ENCODE measurements at regions not wholly inside any gene's neighbourhood (a gene's known extent, or its start where the extent isn't known, plus 50 kb on each side); places are given as distances from the start of the nearest gene placed in this dataset.

DNA sequence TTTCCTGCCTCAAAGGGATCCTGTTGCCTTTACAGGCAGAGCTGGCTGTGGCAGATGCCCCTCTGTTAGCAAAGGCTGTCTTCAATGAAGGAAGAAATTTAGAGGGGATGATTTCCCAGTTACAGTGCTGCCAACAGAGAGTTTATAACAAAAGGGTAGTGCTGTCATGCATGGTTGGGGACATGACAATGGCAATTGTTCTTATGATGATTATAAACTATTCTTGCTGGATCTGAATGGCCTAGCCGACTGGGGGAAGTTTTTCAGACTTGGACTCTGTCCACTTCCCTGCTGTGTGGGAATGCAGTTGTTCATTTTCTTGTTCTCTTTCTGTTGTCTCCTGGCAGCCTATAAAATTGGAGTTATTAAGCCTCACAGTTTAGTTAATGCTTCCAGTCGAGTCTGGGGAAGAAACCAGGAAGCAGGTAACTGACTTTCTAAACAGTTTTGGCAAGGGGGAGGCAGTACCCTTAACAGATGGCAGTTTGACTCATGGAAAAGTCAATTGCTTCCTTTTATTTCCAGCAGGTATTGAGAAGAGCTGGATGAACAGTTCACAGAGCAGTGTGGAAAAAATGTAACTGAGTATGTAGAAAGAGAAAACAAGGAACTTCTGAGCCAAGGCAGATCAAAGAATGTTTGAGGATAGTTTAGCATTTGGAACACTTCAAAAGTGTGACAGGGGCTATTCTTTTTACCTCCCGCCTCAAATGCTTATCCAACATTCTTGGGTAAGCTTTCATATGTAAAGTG is 582.6 kb downstream of the RAPGEF2 start:
- TF ChIP-seq, protein P1, sequence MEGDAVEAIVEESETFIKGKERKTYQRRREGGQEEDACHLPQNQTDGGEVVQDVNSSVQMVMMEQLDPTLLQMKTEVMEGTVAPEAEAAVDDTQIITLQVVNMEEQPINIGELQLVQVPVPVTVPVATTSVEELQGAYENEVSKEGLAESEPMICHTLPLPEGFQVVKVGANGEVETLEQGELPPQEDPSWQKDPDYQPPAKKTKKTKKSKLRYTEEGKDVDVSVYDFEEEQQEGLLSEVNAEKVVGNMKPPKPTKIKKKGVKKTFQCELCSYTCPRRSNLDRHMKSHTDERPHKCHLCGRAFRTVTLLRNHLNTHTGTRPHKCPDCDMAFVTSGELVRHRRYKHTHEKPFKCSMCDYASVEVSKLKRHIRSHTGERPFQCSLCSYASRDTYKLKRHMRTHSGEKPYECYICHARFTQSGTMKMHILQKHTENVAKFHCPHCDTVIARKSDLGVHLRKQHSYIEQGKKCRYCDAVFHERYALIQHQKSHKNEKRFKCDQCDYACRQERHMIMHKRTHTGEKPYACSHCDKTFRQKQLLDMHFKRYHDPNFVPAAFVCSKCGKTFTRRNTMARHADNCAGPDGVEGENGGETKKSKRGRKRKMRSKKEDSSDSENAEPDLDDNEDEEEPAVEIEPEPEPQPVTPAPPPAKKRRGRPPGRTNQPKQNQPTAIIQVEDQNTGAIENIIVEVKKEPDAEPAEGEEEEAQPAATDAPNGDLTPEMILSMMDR (IDR thresholded peaks at IDR 0.05; ENCODE audit: control extremely low read depth, extremely low read depth, low read depth, missing control alignments): no peak
- CTCF ChIA-PET: no interaction called here
- no peak for DNase-seq (ENCODE audit: extremely low spot score)
- POLR2A ChIA-PET: no interaction called here

DNA sequence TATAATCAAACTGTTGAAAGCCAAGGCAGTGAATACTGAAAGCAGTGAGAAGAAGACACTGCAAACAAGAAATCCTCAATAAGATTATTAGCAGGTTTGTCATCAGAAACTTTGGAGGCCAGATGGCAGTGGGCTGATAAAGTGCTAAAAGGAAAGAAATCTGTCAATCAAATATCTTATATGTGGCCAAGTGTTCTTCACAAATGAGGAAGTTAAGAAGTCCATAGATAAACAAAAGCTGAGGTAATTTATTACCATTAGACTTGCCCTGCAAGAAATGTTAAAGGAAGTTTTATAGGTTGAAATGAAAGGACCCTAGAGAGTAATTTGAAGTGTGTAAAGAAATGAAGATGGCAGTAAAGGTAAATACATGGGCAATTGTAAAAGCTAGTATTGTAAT is 586.6 kb downstream of the RAPGEF2 start:
- no peak for DNase-seq (ENCODE audit: extremely low spot score)
- TF ChIP-seq, protein P1 (IDR thresholded peaks at IDR 0.05; ENCODE audit: control extremely low read depth, extremely low read depth, low read depth, missing control alignments): no peak
- POLR2A ChIA-PET: no interaction called here
- CTCF ChIA-PET: interaction anchor here (2.1 kb wide), 1 partner anchor 8 kb away, joined by 6 read pairs; no protein-coding TSS in a partner anchor

DNA sequence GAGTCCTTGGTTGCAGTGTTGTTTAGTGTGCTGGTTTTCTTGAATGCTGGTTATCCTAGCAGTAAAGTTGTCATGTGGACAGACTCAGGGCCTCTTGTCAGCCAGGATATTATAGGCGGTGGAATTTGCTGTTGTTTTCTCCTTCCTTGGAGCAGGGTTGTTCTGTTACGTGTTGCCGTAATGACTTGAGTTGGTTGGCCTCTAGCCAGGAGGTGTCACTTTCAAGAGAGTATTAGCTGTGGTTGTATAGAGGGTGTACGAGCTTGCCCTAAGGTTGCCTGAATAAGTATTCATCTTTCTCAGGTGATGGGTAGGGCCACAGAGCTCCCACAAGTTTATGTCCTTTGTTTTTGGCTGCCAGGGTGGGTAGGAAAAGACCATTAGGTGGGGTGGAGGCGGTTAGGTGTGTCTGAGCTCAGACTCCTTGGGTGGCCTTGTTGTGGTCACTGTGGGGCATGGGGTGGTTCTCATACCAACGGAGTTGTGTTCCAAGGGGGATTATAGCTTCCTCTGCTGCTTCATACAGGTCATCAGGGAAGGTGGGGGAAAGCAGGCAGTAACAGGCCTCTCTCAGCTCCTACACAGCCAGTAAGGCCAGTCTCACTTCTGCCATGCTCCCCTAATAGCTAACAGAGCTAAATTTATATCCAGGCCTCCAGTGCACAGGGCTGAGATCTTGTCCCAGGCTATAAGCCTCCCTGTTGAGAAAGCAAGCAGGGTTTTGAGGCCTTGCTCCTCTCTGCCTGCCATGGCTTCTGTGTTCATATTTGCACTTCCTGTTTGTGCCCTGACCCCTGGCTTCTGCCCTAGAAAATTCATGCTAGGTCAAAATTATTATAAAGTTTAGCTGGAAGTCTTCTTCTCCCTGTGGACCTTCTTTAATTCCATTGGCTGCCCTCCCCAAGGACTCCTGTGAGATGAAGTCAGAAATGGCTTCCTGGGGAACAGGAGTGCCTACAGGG is 594.7 kb downstream of the RAPGEF2 start:
- CTCF ChIA-PET: interaction anchor here (1.0 to 1.6 kb wide), 2 partner anchors 9 to 19 kb away, joined by 3 to 6 read pairs; no protein-coding TSS in a partner anchor
- TF ChIP-seq, protein P1 (IDR thresholded peaks at IDR 0.05; ENCODE audit: control extremely low read depth, extremely low read depth, low read depth, missing control alignments): no peak
- DNase-seq (ENCODE audit: extremely low spot score): no peak
- POLR2A ChIA-PET: no interaction called here

DNA sequence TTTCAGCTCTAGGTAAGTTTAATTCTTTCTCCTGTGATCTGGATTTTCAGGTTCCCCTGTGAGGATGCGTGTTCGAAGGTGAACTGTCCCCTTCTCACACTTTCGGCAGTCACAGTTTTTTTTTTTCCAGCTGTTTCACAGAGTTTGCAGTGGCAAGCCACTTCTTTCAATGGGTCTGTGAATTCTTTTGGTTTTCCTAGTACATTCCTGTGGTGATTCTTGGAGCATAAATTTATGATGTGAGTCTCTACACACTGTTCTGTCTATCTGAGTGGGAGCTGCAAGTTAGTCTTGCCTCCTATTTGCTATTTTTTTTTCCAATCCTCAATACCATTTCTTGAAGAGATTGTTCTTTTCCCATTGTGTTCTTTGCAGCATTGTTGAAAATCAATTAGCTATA is 595.5 kb downstream of the RAPGEF2 start:
- TF ChIP-seq, protein P1 (IDR thresholded peaks at IDR 0.05; ENCODE audit: control extremely low read depth, extremely low read depth, low read depth, missing control alignments): no peak
- ChIA-PET POLR2A (no interaction called here), CTCF (no interaction called here)
- DNase-seq (ENCODE audit: extremely low spot score): no peak

DNA sequence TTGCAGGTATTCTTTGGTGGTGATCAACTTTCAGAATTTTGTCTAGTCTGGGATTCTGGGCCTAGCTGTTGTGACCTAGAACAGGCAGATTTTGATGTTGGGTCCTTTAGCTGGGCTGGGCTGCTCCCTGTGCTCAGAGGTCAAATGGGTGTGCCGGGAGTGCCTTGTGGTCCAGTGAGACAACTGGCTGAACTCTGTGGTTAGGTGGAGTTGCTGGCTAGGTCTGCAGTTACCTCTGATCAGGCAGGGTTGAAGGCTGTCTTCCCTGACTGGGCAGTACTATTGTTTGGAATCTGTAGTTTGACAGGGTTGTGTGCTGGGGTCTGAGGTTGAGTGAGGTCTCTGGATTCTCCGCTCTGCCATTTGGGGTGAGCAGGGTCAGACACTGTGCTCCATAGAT is 599.3 kb downstream of the RAPGEF2 start:
- TF ChIP-seq, protein P1 (IDR thresholded peaks at IDR 0.05; ENCODE audit: control extremely low read depth, extremely low read depth, low read depth, missing control alignments): no peak
- CTCF ChIA-PET: interaction anchor here (1.1 kb wide), 1 partner anchor 15 kb away, joined by 3 read pairs; no protein-coding TSS in a partner anchor
- POLR2A ChIA-PET: no interaction called here
- no peak for DNase-seq (ENCODE audit: extremely low spot score)

DNA sequence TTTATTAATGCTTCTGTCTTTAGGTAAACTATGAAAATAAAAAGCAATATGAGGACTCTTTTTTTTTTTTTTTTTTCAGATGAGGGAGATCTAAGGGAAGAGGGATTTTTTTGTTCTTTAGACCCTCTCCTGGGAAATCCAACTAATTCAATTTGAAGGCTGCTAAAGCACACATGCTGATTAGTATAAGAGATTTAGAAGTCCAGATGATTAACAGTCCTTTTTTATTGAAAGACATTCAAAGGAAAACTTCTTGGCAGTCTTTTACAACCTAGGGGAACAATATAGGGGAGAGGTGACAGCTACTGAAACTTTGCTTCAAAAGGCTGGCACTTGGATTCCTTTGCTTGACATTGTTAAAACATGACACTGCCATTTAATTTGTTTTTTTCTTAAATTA is 602.5 kb downstream of the RAPGEF2 start:
- no peak for DNase-seq (ENCODE audit: extremely low spot score)
- ChIA-PET CTCF (no interaction called here), POLR2A (no interaction called here)
- TF ChIP-seq, protein P1 (IDR thresholded peaks at IDR 0.05; ENCODE audit: control extremely low read depth, extremely low read depth, low read depth, missing control alignments): no peak
